HG03103 (cell line): ENCODE measurements at regions not wholly inside any gene's neighbourhood (a gene's known extent, or its start where the extent isn't known, plus 50 kb on each side); places are given as distances from the start of the nearest gene placed in this dataset.
"Not testable (repeated sequence)": the region's sequence is repeated elsewhere in the genome, so short reads cannot be mapped to it uniquely, and the experiment has no call there.

Source experiments
- ATAC-seq: cut with Tn5 transposase; IDR thresholded peaks from one replicate; pipeline ENCODE4 v1.9.1; 2021; ENCODE audit warnings: low read depth; ENCODE audit not compliant: unreplicated experiment

- no peak for ATAC-seq
Measured at GRCh38 chr2:146417942-146418341, 1426.9 kb upstream of the ACVR2A start.

GRCh38 chr2:146415291-146415690, 1429.5 kb upstream of the ACVR2A start:
- no peak for ATAC-seq

- no peak for ATAC-seq
Measured at GRCh38 chr2:146414456-146414855, 1430.4 kb upstream of the ACVR2A start.

GRCh38 chr2:146413086-146413610, 1431.7 kb upstream of the ACVR2A start:
- ATAC-seq = no peak

- ATAC-seq = no peak
Measured at GRCh38 chr2:146412625-146413024, 1432.2 kb upstream of the ACVR2A start.

- ATAC-seq = not testable (repeated sequence)
Measured at GRCh38 chr2:146405402-146406309, 1439.2 kb upstream of the ACVR2A start.

- not testable (repeated sequence) for ATAC-seq
Measured at GRCh38 chr2:146403546-146404160, 1441.2 kb upstream of the ACVR2A start.

GRCh38 chr2:146392631-146393030, 1452.2 kb upstream of the ACVR2A start:
- no peak for ATAC-seq

GRCh38 chr2:146392186-146392585, 1452.6 kb upstream of the ACVR2A start:
- ATAC-seq = no peak

- no peak for ATAC-seq
Measured at GRCh38 chr2:146388757-146389156, 1456.1 kb upstream of the ACVR2A start.

GRCh38 chr2:146386096-146386495, 1458.7 kb upstream of the ACVR2A start:
- ATAC-seq = no peak

- ATAC-seq = peak; percentile 54
Measured at GRCh38 chr2:146385031-146385430, 1459.8 kb upstream of the ACVR2A start.

GRCh38 chr2:146376511-146377064, 1468.2 kb upstream of the ACVR2A start:
- no peak for ATAC-seq

- ATAC-seq = no peak
Measured at GRCh38 chr2:146374505-146374904, 1470.3 kb upstream of the ACVR2A start.

- not testable (repeated sequence) for ATAC-seq
Measured at GRCh38 chr2:146371364-146371763, 1473.5 kb upstream of the ACVR2A start.

GRCh38 chr2:146370826-146371225, 1474.0 kb upstream of the ACVR2A start:
- ATAC-seq = no peak

GRCh38 chr2:146366276-146366675, 1478.6 kb upstream of the ACVR2A start:
- no peak for ATAC-seq

GRCh38 chr2:146365041-146365440, 1479.8 kb upstream of the ACVR2A start:
- no peak for ATAC-seq

- no peak for ATAC-seq
Measured at GRCh38 chr2:146363731-146364130, 1481.1 kb upstream of the ACVR2A start.

- ATAC-seq = no peak
Measured at GRCh38 chr2:146351689-146352088, 1493.1 kb upstream of the ACVR2A start.

- no peak for ATAC-seq
Measured at GRCh38 chr2:146349334-146349733, 1495.5 kb upstream of the ACVR2A start.
